SIG-M5 treated with dmso at 0.1 percent for 504 hours (cell line): ENCODE measurements at regions not wholly inside any gene's neighbourhood (a gene's known extent, or its start where the extent isn't known, plus 50 kb on each side); places are given as distances from the start of the nearest gene placed in this dataset.

Experiments used
- DNase-seq: peaks from one replicate; lab custom pipeline; 2025; ENCODE audit not compliant: unreplicated experiment; lab: John Stamatoyannopoulos, UW

DNA sequence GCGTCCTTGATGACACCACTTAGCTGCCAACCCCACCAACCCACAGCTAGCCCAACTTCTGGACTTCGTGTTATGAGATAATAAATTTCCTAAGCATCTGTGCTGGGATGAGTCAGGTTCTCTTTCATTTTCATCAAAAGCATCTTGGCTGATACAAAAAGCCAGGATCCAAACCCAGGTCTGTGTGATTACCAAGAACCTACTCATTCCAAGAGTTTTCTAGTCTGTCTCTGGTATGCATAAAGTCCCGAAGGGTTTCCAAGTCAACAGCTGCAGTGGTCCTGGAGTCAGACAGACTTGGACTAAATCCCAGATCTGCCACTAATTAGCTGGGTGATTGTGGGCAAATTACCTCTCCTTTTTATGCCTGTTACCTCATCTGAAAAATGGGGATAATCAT lies 55.5 kb upstream of the SERP2 start:
- DNase-seq = no peak

DNA sequence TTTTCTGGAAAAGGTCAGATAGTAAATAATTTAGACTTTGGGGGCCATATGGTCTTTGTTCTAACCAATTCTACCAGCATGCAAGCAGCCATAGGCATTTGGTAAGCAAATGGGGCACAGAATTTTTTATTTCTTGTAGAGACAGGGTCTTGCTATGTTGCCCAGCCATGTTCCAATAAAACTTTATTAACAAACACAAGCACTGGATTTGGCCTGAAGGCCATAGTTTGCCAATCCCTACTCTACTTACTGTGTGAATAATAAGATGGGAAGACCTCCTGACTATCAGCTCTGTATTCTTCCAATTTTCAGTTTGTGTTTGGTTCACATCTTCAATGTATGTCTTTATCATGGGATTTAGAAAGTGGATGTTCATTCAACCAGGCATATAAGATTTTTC lies 53.0 kb upstream of the SERP2 start:
- DNase-seq = no peak

DNA sequence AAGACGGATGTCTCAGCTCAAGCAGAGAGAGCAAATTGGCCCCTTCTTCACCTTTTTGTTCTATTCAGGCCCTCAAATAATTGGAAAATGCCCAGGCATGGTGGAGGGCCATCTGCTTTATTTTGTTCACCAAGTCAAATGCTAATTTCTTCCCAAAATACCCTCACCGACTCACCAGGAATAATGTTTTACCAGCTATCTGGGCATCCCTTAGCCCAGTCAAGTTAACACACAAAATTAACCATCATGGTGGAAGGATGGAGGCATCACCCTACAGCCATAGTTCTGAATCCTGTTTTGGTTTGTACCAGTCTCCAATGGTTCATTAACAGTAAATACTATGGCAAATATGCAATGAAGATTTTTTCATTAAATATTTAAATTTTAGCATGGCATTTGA lies 51.7 kb upstream of the SERP2 start:
- DNase-seq = no peak

DNA sequence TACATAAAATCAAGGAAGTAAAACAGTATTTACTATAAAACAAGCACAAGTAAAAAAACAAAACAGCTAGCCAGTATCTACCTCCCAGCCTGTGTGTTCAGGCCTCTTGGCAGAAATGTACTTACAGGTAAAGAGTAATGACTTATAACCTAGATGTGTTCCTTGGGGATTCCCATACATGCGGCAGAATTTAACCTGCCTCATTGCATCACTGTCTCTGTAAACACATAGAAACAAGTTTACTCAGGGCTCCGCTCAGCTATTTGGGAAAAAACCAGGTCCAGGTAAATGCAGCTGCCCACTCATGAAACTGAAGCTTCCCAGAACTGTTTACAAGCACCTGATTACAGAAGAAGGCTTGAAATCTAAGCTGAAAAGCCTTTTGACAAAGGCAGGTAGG lies 50.7 kb upstream of the SERP2 start:
- DNase-seq = no peak

DNA sequence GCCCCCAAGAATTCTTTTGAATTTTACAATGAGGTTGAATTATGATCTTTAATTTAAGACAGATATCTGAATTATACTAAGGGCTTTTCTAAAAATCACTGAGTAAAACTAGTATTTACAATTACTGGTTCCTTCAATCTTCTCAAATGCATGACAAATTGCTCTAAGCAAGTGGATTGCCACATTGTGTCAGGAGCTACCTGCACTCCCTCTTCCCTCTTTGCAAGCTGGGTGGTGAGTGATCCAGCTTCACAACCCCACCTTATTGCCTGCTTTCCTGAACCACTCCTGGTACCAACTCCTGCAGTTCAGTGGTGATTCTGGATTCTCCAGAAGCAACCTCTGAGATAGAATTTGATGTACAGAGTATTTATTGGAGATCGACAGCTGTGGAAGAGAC lies 49.9 kb upstream of the SERP2 start:
- DNase-seq = no peak
